ENCODE measurements at regions not wholly inside any gene's neighbourhood (a gene's known extent, or its start where the extent isn't known, plus 50 kb on each side); places are given as distances from the start of the nearest gene placed in this dataset.
"Not testable (repeated sequence)": the region's sequence is repeated elsewhere in the genome, so short reads cannot be mapped to it uniquely, and the experiment has no call there.

- no peak for DNase-seq
These were observed 548.6 kb upstream of the SLITRK5 start for GRCh38 chr13:87122551-87122950.

- DNase-seq, result no peak
These were observed 547.0 kb upstream of the SLITRK5 start for GRCh38 chr13:87123987-87124784.

GRCh38 chr13:87124785-87125074 lies 546.4 kb upstream of the SLITRK5 start:
- no peak for DNase-seq

GRCh38 chr13:87128036-87128435 lies 543.1 kb upstream of the SLITRK5 start:
- DNase-seq, result no peak

- no peak for DNase-seq
These were observed 542.7 kb upstream of the SLITRK5 start for GRCh38 chr13:87128491-87128890.

- no peak for DNase-seq
These were observed 541.4 kb upstream of the SLITRK5 start for GRCh38 chr13:87129602-87130300.

GRCh38 chr13:87130423-87130822 lies 540.7 kb upstream of the SLITRK5 start:
- no peak for DNase-seq

GRCh38 chr13:87131611-87132010 lies 539.6 kb upstream of the SLITRK5 start:
- no peak for DNase-seq

GRCh38 chr13:87138866-87139265 lies 532.3 kb upstream of the SLITRK5 start:
- DNase-seq, result no peak

- DNase-seq, result no peak
These were observed 524.1 kb upstream of the SLITRK5 start for GRCh38 chr13:87147076-87147475.

- no peak for DNase-seq
These were observed 517.8 kb upstream of the SLITRK5 start for GRCh38 chr13:87153371-87153770.

GRCh38 chr13:87166348-87166747 lies 504.8 kb upstream of the SLITRK5 start:
- DNase-seq, result no peak

- no peak for DNase-seq
These were observed 502.8 kb upstream of the SLITRK5 start for GRCh38 chr13:87168390-87168789.

GRCh38 chr13:87169337-87169736 lies 501.8 kb upstream of the SLITRK5 start:
- DNase-seq, result no peak

- DNase-seq, result no peak
These were observed 498.9 kb upstream of the SLITRK5 start for GRCh38 chr13:87172166-87172835.

- DNase-seq, result not testable (repeated sequence)
These were observed 486.0 kb upstream of the SLITRK5 start for GRCh38 chr13:87185138-87185537.

GRCh38 chr13:87186647-87187046 lies 484.5 kb upstream of the SLITRK5 start:
- DNase-seq, result not testable (repeated sequence)

- not testable (repeated sequence) for DNase-seq
These were observed 479.7 kb upstream of the SLITRK5 start for GRCh38 chr13:87191485-87191884.

GRCh38 chr13:87198371-87198770 lies 472.8 kb upstream of the SLITRK5 start:
- DNase-seq, result no peak

- no peak for DNase-seq
These were observed 464.5 kb upstream of the SLITRK5 start for GRCh38 chr13:87206708-87207107.

- no peak for DNase-seq
These were observed 463.7 kb upstream of the SLITRK5 start for GRCh38 chr13:87207280-87208003.

- DNase-seq, result no peak
These were observed 462.5 kb upstream of the SLITRK5 start for GRCh38 chr13:87208636-87209035.

GRCh38 chr13:87234981-87235380 lies 436.2 kb upstream of the SLITRK5 start:
- DNase-seq, result no peak

All from CD4-positive, alpha-beta T cell treated with Interferon gamma for 1 hour (primary cell).